DMS153 (cell line): ENCODE measurements at regions not wholly inside any gene's neighbourhood (a gene's known extent, or its start where the extent isn't known, plus 50 kb on each side); places are given as distances from the start of the nearest gene placed in this dataset.
"Not testable (repeated sequence)": the region's sequence is repeated elsewhere in the genome, so short reads cannot be mapped to it uniquely, and the experiment has no call there.

ENCODE experiments used
- DNase-seq: peaks from one replicate; lab custom pipeline; 2025; lab: John Stamatoyannopoulos, UW

DNA sequence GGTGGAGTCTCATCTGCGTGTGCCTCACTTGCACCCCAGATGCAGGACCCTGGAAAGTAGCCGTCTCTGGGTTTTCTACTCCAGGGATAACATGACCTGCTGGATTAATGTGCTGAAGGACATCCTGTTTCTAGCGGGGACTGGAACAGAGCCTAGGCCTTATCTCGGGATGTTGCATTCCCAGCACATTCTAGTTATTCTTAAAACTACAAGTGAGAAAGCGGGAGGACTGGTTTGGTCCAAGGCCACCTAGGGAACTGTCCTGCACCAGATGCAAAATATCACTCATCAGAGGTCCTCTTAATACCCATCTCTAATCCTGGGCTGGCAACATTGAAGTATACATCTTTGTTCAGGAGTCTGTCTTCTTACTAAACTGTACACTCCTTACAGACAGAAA, 179.9 kb downstream of the ZC3H11B start:
- DNase-seq = no peak

- no peak for DNase-seq
These were observed 180.7 kb downstream of the ZC3H11B start for GRCh38 chr1:219432191-219432606.

DNA sequence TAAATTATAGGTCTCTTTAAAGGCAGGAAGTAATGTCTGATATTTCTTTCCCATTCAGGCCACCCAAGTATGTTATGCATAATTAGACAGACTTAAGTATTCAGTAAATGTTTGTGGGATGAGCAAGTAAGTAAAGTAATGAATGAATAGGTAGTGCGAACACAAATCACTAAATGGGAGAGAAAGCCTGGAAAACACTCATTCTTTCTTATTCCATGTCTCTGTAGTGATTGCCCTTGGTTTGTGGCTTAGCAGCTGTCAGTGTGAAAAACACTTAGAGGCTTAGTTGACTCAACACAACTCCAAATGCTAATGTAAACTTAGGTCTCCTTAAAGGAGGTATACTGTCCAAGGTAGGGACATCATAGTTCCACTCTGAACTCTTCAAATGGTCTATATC, 182.5 kb downstream of the ZC3H11B start:
- no peak for DNase-seq

GRCh38 chr1:219428651-219429050, 184.3 kb downstream of the ZC3H11B start:
- DNase-seq = no peak

GRCh38 chr1:219427989-219428388, 184.9 kb downstream of the ZC3H11B start:
- DNase-seq = no peak

GRCh38 chr1:219427403-219427802, 185.5 kb downstream of the ZC3H11B start:
- no peak for DNase-seq

DNA sequence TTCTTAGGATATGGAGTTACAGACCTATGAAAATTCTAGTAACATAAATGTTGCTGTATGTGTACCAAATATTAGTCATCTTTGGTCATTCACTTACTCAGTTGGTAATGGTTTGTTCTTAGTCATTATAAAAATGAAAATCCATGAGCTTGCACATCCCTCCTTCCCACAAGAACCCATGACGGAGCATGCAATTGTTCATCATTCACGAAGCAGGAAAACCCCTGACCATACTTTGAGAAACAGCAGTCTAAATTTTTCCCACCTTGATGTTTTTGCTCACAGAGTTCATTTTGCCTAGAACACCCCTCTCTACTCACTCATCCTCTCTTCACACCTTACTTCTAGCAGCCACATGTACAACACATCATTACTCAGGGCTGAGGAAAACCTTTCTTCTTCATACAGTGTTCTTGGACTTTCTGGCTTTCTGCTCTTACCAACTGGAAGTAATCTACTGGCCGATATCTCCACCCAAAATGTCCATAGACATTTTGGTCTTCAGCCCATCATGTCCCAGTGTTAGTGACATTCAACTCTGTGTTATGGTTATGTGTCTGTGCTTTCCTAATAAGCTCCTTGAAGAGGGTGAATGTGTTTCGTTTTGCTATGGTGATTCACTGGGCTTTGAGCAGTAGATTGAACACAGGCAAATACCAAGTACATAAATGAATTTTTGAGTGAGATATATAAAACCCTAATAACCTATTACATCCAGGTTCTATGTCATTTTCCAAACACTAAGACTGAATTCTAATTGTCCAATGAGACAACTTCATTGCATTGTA, 189.9 kb downstream of the ZC3H11B start:
- DNase-seq = no peak

DNA sequence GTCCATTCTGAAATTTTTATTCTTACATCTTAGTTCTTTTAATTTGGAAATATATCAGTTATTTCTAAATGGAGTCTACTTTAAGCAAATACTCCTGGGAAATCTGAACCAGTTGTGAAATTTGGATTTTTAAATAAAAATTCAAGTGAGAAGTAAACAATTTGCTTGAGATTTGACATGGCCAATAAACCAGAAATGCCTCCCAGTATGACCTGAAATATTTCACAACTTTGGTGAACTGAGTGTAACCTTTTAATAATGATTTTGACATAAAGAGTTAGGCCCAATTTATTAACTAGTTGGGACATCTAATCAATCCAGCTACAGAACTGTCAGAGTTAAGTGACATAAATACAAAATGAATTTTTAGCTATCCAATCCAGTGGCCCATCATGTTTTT, 192.0 kb downstream of the ZC3H11B start:
- no peak for DNase-seq

- DNase-seq = no peak
These were observed 193.0 kb downstream of the ZC3H11B start for GRCh38 chr1:219419860-219420259.

DNA sequence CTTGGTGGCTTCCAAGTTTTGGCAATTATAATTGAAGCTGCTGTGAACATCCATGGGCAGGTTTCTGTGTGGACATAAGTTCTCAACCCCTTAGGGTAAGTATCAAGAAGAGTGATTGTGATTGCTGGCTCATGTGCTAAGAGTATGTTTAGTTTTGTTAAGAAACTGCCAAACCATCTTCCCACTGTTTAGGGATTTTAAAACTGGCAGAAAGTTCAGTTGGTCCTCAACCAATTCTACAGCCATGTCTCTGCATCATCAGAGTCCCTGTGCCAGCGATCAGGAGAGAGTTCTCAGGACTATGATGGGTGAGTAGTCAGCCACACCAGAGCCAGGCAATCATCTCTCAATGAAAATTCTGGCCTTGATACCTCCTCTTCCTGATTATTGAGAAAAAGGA, 193.8 kb downstream of the ZC3H11B start:
- no peak for DNase-seq

GRCh38 chr1:219417610-219418009, 195.3 kb downstream of the ZC3H11B start:
- no peak for DNase-seq

GRCh38 chr1:219416598-219417238, 196.2 kb downstream of the ZC3H11B start:
- DNase-seq = peak; percentile 50

GRCh38 chr1:219415915-219416314, 197.0 kb downstream of the ZC3H11B start:
- DNase-seq = no peak

GRCh38 chr1:219415433-219415832, 197.5 kb downstream of the ZC3H11B start:
- no peak for DNase-seq

GRCh38 chr1:219414250-219414649, 198.7 kb downstream of the ZC3H11B start:
- DNase-seq = peak; percentile 44

GRCh38 chr1:219413536-219413935, 199.4 kb downstream of the ZC3H11B start:
- DNase-seq = peak; percentile 64

DNA sequence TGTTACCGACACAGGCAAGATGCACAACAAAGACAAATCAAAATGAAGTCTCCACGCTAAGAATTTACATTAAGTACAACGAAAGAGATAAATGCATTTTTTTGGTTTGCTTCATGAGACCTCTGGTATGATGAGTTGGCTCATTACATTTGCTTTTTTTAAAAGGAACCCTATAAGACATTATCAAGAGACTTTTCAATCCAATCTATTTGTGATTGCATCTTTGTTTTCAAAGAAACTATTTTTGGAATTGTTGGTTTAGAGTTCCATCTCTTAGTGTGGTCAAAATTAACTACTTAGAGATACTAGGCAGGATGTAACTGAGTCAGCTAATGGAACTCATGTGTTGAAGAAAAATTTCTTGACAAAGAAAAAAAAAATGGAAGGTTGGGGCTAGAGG, 200.1 kb downstream of the ZC3H11B start:
- DNase-seq = no peak

- DNase-seq = not testable (repeated sequence)
These were observed 202.2 kb downstream of the ZC3H11B start for GRCh38 chr1:219410721-219411120.

DNA sequence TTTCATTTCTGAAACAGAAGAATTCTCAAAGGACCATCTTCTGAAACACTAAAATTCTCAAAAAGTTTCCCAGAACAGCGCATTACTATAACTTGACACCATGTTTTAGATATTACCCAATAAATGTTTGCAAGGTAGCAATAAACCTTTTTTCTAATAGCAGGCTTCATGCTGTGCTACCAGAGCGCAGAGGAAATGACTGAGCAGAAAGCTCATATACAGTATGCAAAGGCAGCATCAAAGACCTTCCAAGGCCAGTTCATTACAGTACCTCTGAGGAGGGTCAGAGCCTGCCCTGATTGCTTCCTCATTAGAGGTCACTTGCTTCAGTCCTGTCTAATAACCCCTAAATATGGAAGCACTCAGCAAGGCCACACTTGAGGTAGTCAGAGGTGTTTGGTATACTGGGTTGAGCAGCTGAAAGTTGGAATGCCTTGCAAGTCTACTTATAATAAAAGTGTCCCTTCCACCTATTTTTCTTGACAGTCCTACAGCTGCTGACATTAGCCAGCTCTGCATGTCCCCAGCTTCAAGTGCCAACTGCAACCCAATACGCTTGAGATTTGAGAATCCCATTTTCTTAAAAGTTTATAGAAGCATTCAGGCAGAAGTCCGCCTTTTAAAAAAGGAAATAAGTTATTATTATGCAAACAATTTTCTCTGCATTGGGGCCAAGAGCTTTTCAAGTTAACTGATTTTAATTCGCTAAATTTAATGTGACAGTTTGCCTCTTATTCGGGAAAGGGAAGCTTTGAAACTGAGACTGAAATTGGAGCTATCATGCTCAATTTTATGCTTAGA, 207.2 kb downstream of the ZC3H11B start:
- DNase-seq = no peak

- DNase-seq = no peak
These were observed 208.3 kb downstream of the ZC3H11B start for GRCh38 chr1:219404629-219405028.

GRCh38 chr1:219402925-219403324, 210.0 kb downstream of the ZC3H11B start:
- DNase-seq = no peak

DNA sequence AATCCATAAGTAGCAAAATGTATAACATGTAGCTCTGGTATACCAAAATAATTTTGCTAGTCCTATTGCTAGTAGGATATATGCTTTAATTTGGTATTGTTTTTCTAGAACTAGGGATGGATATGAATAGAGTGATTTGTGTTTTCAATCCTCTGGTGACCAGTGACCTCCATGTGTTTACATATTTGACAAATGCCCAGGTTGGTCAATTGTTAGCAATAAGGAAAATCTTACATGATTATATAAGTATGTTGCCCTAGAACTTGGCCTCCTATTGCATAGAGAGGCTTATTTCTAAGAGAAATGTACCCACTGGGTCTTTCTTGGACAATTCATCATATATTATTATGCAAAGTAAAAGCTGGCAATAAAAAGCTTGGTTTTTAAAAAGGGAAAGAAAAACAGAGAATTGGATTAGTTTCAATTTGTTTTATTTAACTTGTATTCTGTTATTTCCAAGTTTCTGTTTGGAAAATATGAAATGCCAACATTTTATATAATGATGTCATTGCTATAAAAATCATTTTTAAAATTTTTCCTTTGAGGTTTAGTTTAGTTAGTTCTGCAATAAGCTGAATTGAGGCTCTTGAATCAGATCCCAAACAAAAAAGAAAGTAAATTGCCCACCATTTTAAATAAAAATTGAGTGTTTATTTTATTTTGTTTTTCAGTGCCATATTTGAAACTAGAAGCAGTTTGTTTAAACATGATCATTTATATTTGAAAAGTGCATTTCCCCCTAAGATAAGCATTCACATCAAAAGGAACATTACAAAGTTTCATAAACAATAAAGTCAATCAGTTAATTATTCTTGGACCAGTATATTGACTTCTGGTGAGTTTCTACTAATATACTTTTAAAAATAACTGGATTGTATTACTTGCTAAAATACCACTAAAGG, 210.9 kb downstream of the ZC3H11B start:
- no peak for DNase-seq
